ENCODE measurements at regions not wholly inside any gene's neighbourhood (a gene's known extent, or its start where the extent isn't known, plus 50 kb on each side); places are given as distances from the start of the nearest gene placed in this dataset.

- no peak for TF ChIP-seq EZH2phosphoT487 (IDR thresholded peaks at IDR 0.05; ENCODE audit: insufficient read depth, low read depth)
- TF ChIP-seq EZH2 (IDR thresholded peaks at IDR 0.05; ENCODE audit: insufficient read depth, poor library complexity, severe bottlenecking): no peak
Observed at GRCh38 chr4:124277691-124278090, 434.8 kb downstream of the ANKRD50 start.
